GM12891 (cell line): ENCODE measurements at regions not wholly inside any gene's neighbourhood (a gene's known extent, or its start where the extent isn't known, plus 50 kb on each side); places are given as distances from the start of the nearest gene placed in this dataset.

Source experiments
- POLR2A ChIP-seq: IDR thresholded peaks from 2 replicates; pipeline ENCODE4 v1.6.1; 2011; ENCODE audit warnings: low read depth, low read length, control low read depth
- POLR2AphosphoS5 ChIP-seq: IDR thresholded peaks from 2 replicates; pipeline ENCODE4 v1.6.1; 2011; ENCODE audit warnings: low read depth, low read length, control low read depth
- POU2F2 ChIP-seq: IDR thresholded peaks from 2 replicates; pipeline ENCODE4 v1.6.1; 2011; ENCODE audit warnings: low read depth, mild to moderate bottlenecking, control low read depth, low read length, moderate library complexity
- SPI1 ChIP-seq: IDR thresholded peaks from 2 replicates; pipeline ENCODE4 v1.6.1; 2011; ENCODE audit warnings: low read depth, low read length, control low read depth
- TAF1 ChIP-seq: IDR thresholded peaks from 2 replicates; pipeline ENCODE4 v1.6.1; 2011; ENCODE audit warnings: low read depth, low read length, control low read depth

DNA sequence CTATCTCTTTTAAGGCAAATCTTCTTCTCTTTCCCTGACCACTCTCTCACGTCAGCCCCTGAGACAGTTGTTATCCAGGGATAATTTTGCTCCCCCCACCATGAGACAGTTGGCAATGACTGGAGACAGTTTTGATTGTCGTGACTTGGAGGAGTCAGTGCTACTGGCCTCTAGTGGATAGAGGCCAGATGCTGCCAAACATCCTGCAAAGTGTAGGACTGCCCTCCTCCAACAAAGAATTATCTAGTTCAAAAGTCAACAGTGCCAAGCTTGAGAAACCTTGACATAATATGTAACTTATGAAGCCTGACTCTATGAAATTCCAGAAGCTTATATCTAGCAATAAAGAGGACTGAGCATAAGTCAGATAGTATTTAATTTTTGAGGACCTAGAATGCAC is 502.1 kb upstream of the IGFBP7 start:
- TF ChIP-seq TAF1 (no peak), POLR2AphosphoS5 (no peak), POLR2A (no peak), POU2F2 (no peak), SPI1 (no peak)
